Liver (tissue), 8 donors: ENCODE measurements at regions not wholly inside any gene's neighbourhood (a gene's known extent, or its start where the extent isn't known, plus 50 kb on each side); places are given as distances from the start of the nearest gene placed in this dataset.

Experiments used
- DNase-seq: peaks from one replicate; pipeline ENCODE4 v3.0.0-alpha.2; 2017; ENCODE audit warnings: low spot score
- H3K27ac ChIP-seq, 2 donors: one replicate each; pipeline ENCODE4 v1.7.0; 2013; ENCODE audit warnings: inconsistent platforms in 2 of 2, low read length in 2 of 2, control low read depth in 1 of 2, low read depth in 1 of 2, mild to moderate bottlenecking in 1 of 2
- H3K27me3 ChIP-seq, 4 donors: one replicate each; pipeline versions ENCODE4 v1.6.1 to v1.7.0; 2013; ENCODE audit warnings: low read length in 3 of 4, inconsistent platforms in 1 of 4, mild to moderate bottlenecking in 1 of 4, moderate library complexity in 1 of 4; ENCODE audit not compliant: control insufficient read depth in 4 of 4, insufficient read depth in 4 of 4
- H3K36me3 ChIP-seq, 4 donors: one replicate each; pipeline versions ENCODE4 v1.6.1 to v1.7.0; 2013; ENCODE audit warnings: low read length in 3 of 4, mild to moderate bottlenecking in 3 of 4, low read depth in 1 of 4, moderate library complexity in 1 of 4; ENCODE audit not compliant: control insufficient read depth in 4 of 4, insufficient read depth in 3 of 4
- H3K4me1 ChIP-seq, 4 donors: one replicate each; pipeline versions ENCODE4 v1.6.1 to v1.7.0; 2013; ENCODE audit warnings: low read length in 3 of 4, mild to moderate bottlenecking in 3 of 4, moderate library complexity in 1 of 4; ENCODE audit not compliant: control insufficient read depth in 4 of 4, insufficient read depth in 4 of 4
- H3K4me3 ChIP-seq, 3 donors: one replicate each; pipeline versions ENCODE4 v1.6.1 to v1.7.0; 2013; ENCODE audit warnings: low read length in 3 of 3, control low read depth in 1 of 3, low read depth in 1 of 3, mild to moderate bottlenecking in 1 of 3
- H3K9ac ChIP-seq, 2 donors: one replicate each; pipeline ENCODE4 v1.7.0; 2013; ENCODE audit warnings: low read length in 2 of 2, mild to moderate bottlenecking in 2 of 2, moderate library complexity in 2 of 2, control low read depth in 1 of 2, low read depth in 1 of 2
- H3K9me3 ChIP-seq, 4 donors: one replicate each; pipeline versions ENCODE4 v1.6.1 to v1.7.0; 2013; ENCODE audit warnings: low read length in 3 of 4; ENCODE audit not compliant: control insufficient read depth in 4 of 4
- EGR1 ChIP-seq, 2 donors: IDR thresholded peaks; 2 replicates each; pipeline ENCODE4 v1.6.1; 2016 to 2018; ENCODE audit warnings: antibody characterized with exemption in 2 of 2, low read depth in 2 of 2
- FOXA1 ChIP-seq: IDR thresholded peaks from 2 replicates; pipeline ENCODE4 v1.6.1; 2016; ENCODE audit warnings: antibody characterized with exemption
- FOXA2 ChIP-seq: IDR thresholded peaks from 2 replicates; pipeline ENCODE4 v1.6.1; 2016; ENCODE audit warnings: antibody characterized with exemption
- HNF4A ChIP-seq, 2 donors: conservative IDR thresholded peaks; 2 replicates each; pipeline ENCODE4 v1.6.1; 2016; ENCODE audit warnings: antibody characterized with exemption in 2 of 2, mild to moderate bottlenecking in 2 of 2
- HNF4G ChIP-seq: IDR thresholded peaks from 2 replicates; pipeline ENCODE4 v1.6.1; 2016; ENCODE audit warnings: antibody characterized with exemption
- JUND ChIP-seq, 2 donors: IDR thresholded peaks; 2 replicates each; pipeline ENCODE4 v1.6.1; 2016; ENCODE audit warnings: antibody characterized with exemption in 2 of 2
- NR2F2 ChIP-seq: IDR thresholded peaks from 2 replicates; pipeline ENCODE4 v1.6.1; 2016; ENCODE audit warnings: antibody characterized with exemption
- RAD21 ChIP-seq, 2 donors: IDR thresholded peaks; 2 replicates each; pipeline ENCODE4 v1.6.1; 2016; ENCODE audit warnings: antibody characterized with exemption in 2 of 2, mild to moderate bottlenecking in 2 of 2
- RXRA ChIP-seq, 2 donors: IDR thresholded peaks; 2 replicates each; pipeline ENCODE4 v1.6.1; 2017 to 2018; ENCODE audit warnings: antibody characterized with exemption in 2 of 2, mild to moderate bottlenecking in 1 of 2
- SP1 ChIP-seq: IDR thresholded peaks from 2 replicates; pipeline ENCODE4 v1.6.1; 2018; ENCODE audit warnings: antibody characterized with exemption, mild to moderate bottlenecking
- TAF1 ChIP-seq: conservative IDR thresholded peaks from 2 replicates; pipeline ENCODE4 v1.6.1; 2016; ENCODE audit warnings: antibody characterized with exemption, mild to moderate bottlenecking
- WGBS: extraction: QIAGEN DNeasy Blood & Tissue Kit; methylation state at CpG from one replicate; pipeline ENCODE4 v1.1.7; 2013; 5-methylcytosine and 5-hydroxymethylcytosine counted together
- TF ChIP-seq, protein P1 (sequence below): IDR thresholded peaks from 2 replicates; pipeline ENCODE4 v1.6.1; 2016; ENCODE audit warnings: antibody characterized with exemption
- TF ChIP-seq, protein P2 (sequence below): IDR thresholded peaks from 2 replicates; pipeline ENCODE4 v1.6.1; 2016; ENCODE audit warnings: antibody characterized with exemption
- TF ChIP-seq, protein P3 (sequence below): fragments of 150-350 bp; IDR thresholded peaks from 2 replicates; pipeline ENCODE4 v1.5.1; 2017; ENCODE audit warnings: improper control_type of control experiment, low read depth, low read length; ENCODE audit not compliant: missing input control
- TF ChIP-seq, protein P4 (sequence below): IDR thresholded peaks from 2 replicates; pipeline ENCODE4 v1.6.1; 2016; ENCODE audit warnings: antibody characterized with exemption, mild to moderate bottlenecking
- donor health status: healthy.
- donor health status: healthy.
- donor health status: healthy.
- donor health status: healthy.
- donor health status: healthy.

DNA sequence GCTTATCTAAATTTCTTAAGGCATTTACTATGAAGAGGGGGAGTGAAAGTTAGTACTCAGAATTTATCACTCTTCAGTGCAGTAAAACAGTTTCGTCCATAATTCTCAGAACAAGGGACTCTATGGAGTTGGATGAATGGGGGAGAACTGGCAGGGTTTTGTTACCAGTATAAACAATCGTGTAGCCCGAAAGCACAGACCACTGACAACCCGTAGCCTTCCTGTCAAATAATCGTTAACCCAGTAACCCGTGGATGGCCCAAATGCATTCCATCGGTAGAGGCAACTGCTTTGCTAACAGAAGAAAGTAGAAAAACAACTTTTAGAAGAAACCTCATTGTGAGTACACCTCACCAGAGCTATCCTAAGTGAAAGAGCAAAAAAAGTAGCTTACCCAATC, 583.9 kb downstream of the NXPH1 start:
- Histone ChIP-seq H3K9me3 (no peaks in the 10 kb centered on the region), H3K9ac (no peak overlapping the region), H3K27me3 (no peaks in the 10 kb centered on the region), H3K4me1 (no peaks in the 10 kb centered on the region), H3K4me3 (no peak overlapping the region), H3K36me3 (no peaks in the 10 kb centered on the region), H3K27ac (no peak overlapping the region)
- WGBS = 72% methylated on average over 7 of the region's 7 CpGs
- TF ChIP-seq, protein P1, sequence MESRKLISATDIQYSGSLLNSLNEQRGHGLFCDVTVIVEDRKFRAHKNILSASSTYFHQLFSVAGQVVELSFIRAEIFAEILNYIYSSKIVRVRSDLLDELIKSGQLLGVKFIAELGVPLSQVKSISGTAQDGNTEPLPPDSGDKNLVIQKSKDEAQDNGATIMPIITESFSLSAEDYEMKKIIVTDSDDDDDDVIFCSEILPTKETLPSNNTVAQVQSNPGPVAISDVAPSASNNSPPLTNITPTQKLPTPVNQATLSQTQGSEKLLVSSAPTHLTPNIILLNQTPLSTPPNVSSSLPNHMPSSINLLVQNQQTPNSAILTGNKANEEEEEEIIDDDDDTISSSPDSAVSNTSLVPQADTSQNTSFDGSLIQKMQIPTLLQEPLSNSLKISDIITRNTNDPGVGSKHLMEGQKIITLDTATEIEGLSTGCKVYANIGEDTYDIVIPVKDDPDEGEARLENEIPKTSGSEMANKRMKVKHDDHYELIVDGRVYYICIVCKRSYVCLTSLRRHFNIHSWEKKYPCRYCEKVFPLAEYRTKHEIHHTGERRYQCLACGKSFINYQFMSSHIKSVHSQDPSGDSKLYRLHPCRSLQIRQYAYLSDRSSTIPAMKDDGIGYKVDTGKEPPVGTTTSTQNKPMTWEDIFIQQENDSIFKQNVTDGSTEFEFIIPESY = no peak
- TF ChIP-seq FOXA2 (no peak), FOXA1 (no peak), HNF4A (conservative IDR thresholded peaks at IDR 0.05) (no peak), JUND (IDR thresholded peaks at IDR 0.05) (no peak), EGR1 (IDR thresholded peaks at IDR 0.05; ENCODE audit: low read depth in 2 of 2) (no peak)
- TF ChIP-seq, protein P2, sequence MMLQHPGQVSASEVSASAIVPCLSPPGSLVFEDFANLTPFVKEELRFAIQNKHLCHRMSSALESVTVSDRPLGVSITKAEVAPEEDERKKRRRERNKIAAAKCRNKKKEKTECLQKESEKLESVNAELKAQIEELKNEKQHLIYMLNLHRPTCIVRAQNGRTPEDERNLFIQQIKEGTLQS = no peak
- no peak for DNase-seq

DNA sequence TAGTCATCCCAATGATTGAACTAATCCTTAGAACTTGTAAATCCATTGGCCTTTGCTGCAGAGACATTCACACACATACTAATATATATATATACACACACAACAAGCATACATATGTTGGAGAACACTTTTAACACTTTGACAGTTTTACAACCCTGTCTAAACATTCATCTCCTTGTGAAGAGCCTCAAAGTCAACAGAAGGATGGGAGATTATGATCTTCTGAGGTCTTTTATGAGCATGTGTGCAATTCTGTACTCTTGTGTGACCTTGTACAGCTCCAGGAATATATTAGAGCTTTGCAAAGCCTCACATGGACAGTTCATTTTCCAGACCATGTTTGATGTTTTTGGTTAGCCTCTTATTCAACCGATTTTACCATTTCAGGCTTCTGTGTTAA, 589.0 kb downstream of the NXPH1 start:
- TF ChIP-seq JUND (IDR thresholded peaks at IDR 0.05) = no peak
- TF ChIP-seq RXRA (IDR thresholded peaks at IDR 0.05) = no peak
- TF ChIP-seq, protein P1 = no peak
- Histone ChIP-seq H3K27me3 (no peaks in the 10 kb centered on the region), H3K4me1 (no peaks in the 10 kb centered on the region), H3K36me3 (no peaks in the 10 kb centered on the region), H3K9me3 (no peaks in the 10 kb centered on the region), H3K4me3 (no peak overlapping the region), H3K27ac (no peak overlapping the region), H3K9ac (no peak overlapping the region)
- 62% methylated on average over 1 of the region's 1 CpG for WGBS
- DNase-seq = no peak

DNA sequence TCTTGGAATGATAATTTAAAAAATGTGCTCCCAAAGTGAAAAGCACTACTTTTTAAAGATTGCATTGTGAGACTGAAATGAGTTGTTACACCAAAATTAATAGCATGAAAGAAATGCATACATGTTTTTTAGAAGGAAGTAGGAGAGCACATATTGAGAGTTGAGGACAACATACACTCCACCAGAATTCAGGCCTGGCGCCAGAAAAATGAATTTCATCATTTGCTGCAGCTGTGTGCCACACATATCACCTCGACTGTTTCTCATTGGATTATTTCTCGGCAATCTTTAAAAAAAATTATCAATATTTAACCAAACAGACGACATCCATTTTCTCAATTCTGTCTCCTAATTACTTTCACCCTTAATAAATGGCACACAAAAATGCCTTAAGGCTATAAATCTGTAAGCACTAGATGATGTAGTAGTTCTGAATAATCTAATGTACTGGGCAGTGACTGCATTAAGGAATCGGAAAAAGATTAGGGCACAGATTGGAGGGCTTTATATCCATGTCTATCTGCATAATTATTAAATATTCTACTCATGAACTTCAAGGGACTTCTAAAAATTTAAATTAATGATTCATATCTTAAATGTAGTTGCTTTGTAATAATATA, 590.4 kb downstream of the NXPH1 start:
- Histone ChIP-seq H3K4me3 (no peak overlapping the region), H3K9me3 (no peaks in the 10 kb centered on the region), H3K9ac (no peak overlapping the region), H3K36me3 (no peaks in the 10 kb centered on the region), H3K4me1 (no peaks in the 10 kb centered on the region), H3K27ac (no peak overlapping the region), H3K27me3 (no peaks in the 10 kb centered on the region)
- 71% methylated on average over 5 of the region's 5 CpGs for WGBS
- DNase-seq = no peak
- no peak for TF ChIP-seq SP1
- TF ChIP-seq RAD21 (IDR thresholded peaks at IDR 0.05) = no peak
- no peak for TF ChIP-seq EGR1 (IDR thresholded peaks at IDR 0.05; ENCODE audit: low read depth in 2 of 2)
- TF ChIP-seq NR2F2 = no peak
- TF ChIP-seq, protein P3, sequence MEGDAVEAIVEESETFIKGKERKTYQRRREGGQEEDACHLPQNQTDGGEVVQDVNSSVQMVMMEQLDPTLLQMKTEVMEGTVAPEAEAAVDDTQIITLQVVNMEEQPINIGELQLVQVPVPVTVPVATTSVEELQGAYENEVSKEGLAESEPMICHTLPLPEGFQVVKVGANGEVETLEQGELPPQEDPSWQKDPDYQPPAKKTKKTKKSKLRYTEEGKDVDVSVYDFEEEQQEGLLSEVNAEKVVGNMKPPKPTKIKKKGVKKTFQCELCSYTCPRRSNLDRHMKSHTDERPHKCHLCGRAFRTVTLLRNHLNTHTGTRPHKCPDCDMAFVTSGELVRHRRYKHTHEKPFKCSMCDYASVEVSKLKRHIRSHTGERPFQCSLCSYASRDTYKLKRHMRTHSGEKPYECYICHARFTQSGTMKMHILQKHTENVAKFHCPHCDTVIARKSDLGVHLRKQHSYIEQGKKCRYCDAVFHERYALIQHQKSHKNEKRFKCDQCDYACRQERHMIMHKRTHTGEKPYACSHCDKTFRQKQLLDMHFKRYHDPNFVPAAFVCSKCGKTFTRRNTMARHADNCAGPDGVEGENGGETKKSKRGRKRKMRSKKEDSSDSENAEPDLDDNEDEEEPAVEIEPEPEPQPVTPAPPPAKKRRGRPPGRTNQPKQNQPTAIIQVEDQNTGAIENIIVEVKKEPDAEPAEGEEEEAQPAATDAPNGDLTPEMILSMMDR = no peak
- no peak for TF ChIP-seq FOXA1
- no peak for TF ChIP-seq RXRA (IDR thresholded peaks at IDR 0.05)
- TF ChIP-seq JUND (IDR thresholded peaks at IDR 0.05) = no peak
- TF ChIP-seq, protein P4, sequence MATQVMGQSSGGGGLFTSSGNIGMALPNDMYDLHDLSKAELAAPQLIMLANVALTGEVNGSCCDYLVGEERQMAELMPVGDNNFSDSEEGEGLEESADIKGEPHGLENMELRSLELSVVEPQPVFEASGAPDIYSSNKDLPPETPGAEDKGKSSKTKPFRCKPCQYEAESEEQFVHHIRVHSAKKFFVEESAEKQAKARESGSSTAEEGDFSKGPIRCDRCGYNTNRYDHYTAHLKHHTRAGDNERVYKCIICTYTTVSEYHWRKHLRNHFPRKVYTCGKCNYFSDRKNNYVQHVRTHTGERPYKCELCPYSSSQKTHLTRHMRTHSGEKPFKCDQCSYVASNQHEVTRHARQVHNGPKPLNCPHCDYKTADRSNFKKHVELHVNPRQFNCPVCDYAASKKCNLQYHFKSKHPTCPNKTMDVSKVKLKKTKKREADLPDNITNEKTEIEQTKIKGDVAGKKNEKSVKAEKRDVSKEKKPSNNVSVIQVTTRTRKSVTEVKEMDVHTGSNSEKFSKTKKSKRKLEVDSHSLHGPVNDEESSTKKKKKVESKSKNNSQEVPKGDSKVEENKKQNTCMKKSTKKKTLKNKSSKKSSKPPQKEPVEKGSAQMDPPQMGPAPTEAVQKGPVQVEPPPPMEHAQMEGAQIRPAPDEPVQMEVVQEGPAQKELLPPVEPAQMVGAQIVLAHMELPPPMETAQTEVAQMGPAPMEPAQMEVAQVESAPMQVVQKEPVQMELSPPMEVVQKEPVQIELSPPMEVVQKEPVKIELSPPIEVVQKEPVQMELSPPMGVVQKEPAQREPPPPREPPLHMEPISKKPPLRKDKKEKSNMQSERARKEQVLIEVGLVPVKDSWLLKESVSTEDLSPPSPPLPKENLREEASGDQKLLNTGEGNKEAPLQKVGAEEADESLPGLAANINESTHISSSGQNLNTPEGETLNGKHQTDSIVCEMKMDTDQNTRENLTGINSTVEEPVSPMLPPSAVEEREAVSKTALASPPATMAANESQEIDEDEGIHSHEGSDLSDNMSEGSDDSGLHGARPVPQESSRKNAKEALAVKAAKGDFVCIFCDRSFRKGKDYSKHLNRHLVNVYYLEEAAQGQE = no peak
- no peak for TF ChIP-seq FOXA2
- no peak for TF ChIP-seq HNF4A (conservative IDR thresholded peaks at IDR 0.05)
- TF ChIP-seq TAF1 = no peak
- TF ChIP-seq, protein P1 = no peak
- no peak for TF ChIP-seq HNF4G
